HUDEP-2 (cell line): ENCODE measurements at regions not wholly inside any gene's neighbourhood (a gene's known extent, or its start where the extent isn't known, plus 50 kb on each side); places are given as distances from the start of the nearest gene placed in this dataset.

ENCODE experiments used
- DNase-seq, 76 experiments: peaks; one replicate each; lab custom pipeline; 2025; ENCODE audit not compliant: unreplicated experiment in 76 of 76; lab: John Stamatoyannopoulos, UW

DNA sequence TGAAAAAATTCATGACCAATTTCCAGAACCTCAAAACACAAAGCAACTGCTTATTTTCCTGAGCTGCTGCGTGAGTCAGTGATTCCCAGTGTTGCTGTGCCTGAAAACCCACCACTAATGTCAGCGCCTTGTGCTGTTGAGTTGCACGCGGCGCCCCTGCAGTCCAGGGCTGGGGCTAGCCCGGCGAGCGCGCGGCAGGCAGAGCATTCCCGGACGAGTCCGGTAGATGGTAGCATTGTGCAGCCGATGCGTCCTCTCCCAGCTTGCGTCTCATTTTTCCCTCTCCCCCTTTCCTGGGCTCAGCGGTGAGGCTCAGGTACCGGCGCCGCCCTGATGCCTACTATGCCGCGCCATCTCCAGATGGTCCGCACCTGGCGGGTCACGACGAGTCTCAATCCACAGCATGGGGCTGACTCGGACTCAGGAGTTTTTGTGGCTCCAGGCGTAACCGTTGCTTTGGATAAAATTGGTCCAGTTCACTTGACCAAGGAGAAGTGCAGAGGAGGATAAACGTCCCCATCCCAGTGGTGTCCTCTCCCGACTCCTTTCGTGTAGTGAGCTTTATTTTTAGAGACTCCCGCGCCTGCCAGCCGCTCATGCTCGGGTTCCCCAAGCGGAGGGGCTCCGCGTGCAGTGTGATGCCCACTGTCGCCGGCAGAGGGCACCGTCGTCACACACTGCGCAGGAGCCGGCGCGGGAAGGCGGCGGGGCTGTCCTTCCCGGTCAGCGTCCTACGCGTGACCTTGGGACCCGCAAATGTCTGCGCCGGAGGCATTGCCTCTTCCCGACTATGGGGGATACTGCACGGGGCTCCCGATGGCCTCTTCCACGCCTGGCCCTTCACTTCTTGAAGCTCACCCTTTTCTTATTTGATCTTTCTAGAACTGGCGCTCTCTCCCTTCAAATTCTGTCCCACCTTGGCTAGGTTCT lies 53.6 kb upstream of the IGFBP7 start:
- peak in 69 of 76 experiments; percentile 3 to 75 (median 49) for DNase-seq

DNA sequence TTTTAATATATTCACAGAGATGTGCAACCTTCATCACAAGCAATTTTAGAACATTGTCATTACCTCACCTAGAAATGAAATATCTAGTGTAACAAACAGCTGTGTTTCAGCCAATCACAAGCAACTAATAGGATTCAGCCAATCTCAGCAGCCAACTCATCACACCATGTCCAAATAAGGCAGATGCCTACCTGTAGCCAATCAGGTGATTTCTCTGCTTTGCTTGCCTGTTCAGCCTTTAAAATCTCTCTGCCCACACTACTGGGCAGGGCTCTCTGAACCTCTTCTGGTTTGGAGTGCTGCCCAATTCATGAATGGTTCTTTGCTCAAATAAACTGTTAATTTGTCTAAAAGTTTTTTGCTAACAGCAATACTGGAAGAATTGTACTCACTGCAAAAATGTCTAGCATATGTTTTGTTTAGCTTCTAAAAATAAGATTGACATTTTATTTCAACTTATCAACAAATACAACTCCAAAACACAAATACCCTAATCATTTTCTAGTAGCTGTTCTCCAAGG lies 52.4 kb upstream of the IGFBP7 start:
- DNase-seq = no peak
